H1 (cell line): ENCODE measurements at regions not wholly inside any gene's neighbourhood (a gene's known extent, or its start where the extent isn't known, plus 50 kb on each side); places are given as distances from the start of the nearest gene placed in this dataset.

Experiments
- CTCF ChIA-PET: fragments of 300-600 bp; sonication (Branson Sonifier 250); formaldehyde crosslinking; loops from one replicate; lab custom pipeline; 2021; ENCODE audit not compliant: partially characterized antibody; lab: Charles Lee
- POLR2A ChIA-PET: fragments of 300-600 bp; sonication (Branson Sonifier 250); formaldehyde crosslinking; loops from one replicate; lab custom pipeline; 2021; ENCODE audit warnings: inconsistent platforms; ENCODE audit not compliant: partially characterized antibody; lab: Charles Lee
- DNase-seq, 2 experiments: peaks; one replicate each; pipeline versions ENCODE4 v3.0.0 to v3.0.0-alpha.2; 2010 to 2022; ENCODE audit warnings: low spot score in 2 of 2, low read depth in 1 of 2, mixed read lengths in 1 of 2
- FAIRE-seq: peaks from 2 replicates; lab custom pipeline; 2011; peaks lifted over from hg19 to GRCh38; lab: Jason Lieb, UNC
- H2AFZ ChIP-seq: 2 replicates; pipeline ENCODE4 v1.8.1; 2012; ENCODE audit warnings: low read length, inconsistent platforms
- H2AK5ac ChIP-seq: 2 replicates; pipeline ENCODE4 v1.6.1; 2013; ENCODE audit warnings: low read depth, low read length
- H2BK120ac ChIP-seq: replicated peaks from 2 replicates; pipeline ENCODE3; 2013; ENCODE audit warnings: low read depth, low read length, inconsistent platforms
- H2BK12ac ChIP-seq: 2 replicates; pipeline ENCODE4 v1.6.1; 2013; ENCODE audit warnings: low read depth, low read length
- H2BK15ac ChIP-seq: 2 replicates; pipeline ENCODE4 v1.6.1; 2013; ENCODE audit warnings: low read length
- H2BK20ac ChIP-seq: 2 replicates; pipeline ENCODE4 v1.6.1; 2013; ENCODE audit warnings: low read length
- H2BK5ac ChIP-seq: 2 replicates; pipeline ENCODE4 v1.6.1; 2013; ENCODE audit warnings: low read depth, low read length
- H3K14ac ChIP-seq: 2 replicates; pipeline ENCODE4 v1.6.1; 2013; ENCODE audit warnings: inconsistent platforms; ENCODE audit not compliant: insufficient read length
- H3K18ac ChIP-seq: 2 replicates; pipeline ENCODE4 v1.6.1; 2013; ENCODE audit warnings: low read length; ENCODE audit errors: extremely low read depth
- H3K23ac ChIP-seq: 2 replicates; pipeline ENCODE4 v1.6.1; 2013; ENCODE audit warnings: inconsistent platforms; ENCODE audit not compliant: insufficient read length
- H3K23me2 ChIP-seq: 2 replicates; pipeline ENCODE4 v1.6.1; 2013; ENCODE audit warnings: low read depth, low read length
- H3K27ac ChIP-seq: 2 replicates; pipeline ENCODE4 v1.6.1; 2011; ENCODE audit warnings: low read depth, low read length, inconsistent platforms
- H3K27me3 ChIP-seq, 4 experiments: replicated peaks in 1 of 4; 1 replicate in 1 of 4; 2 replicates in 3 of 4; pipeline versions ENCODE4 v1.6.1 to v1.8.1; 2011 to 2013; ENCODE audit warnings: low read length in 3 of 4, mild to moderate bottlenecking in 3 of 4, inconsistent platforms in 2 of 4, mixed read lengths in 2 of 4, moderate library complexity in 1 of 4; ENCODE audit not compliant: control insufficient read depth in 3 of 4, insufficient read depth in 3 of 4; ENCODE audit errors: extremely low read depth in 1 of 4
- H3K36me3 ChIP-seq, 4 experiments: 2 replicates each; pipeline versions ENCODE4 v1.6.1 to v1.8.1; 2011 to 2013; ENCODE audit warnings: mild to moderate bottlenecking in 4 of 4, low read length in 3 of 4, moderate library complexity in 2 of 4, control low read depth in 1 of 4, inconsistent platforms in 1 of 4; ENCODE audit not compliant: insufficient read depth in 4 of 4, control insufficient read depth in 2 of 4
- H3K4ac ChIP-seq: replicated peaks from 2 replicates; pipeline ENCODE3; 2013; ENCODE audit warnings: low read length, low read depth, mixed read lengths, inconsistent platforms; ENCODE audit not compliant: insufficient read length
- H3K4me1 ChIP-seq, 4 experiments: replicated peaks in 1 of 4; 1 replicate in 1 of 4; 2 replicates in 3 of 4; pipeline versions ENCODE4 v1.6.1 to v1.8.1; 2011 to 2013; ENCODE audit warnings: low read length in 3 of 4, inconsistent platforms in 2 of 4, mixed read lengths in 1 of 4; ENCODE audit not compliant: insufficient read depth in 4 of 4, control insufficient read depth in 3 of 4
- H3K4me2 ChIP-seq, 2 experiments: 2 replicates each; pipeline versions ENCODE4 v1.6.1 to v1.8.1; 2011 to 2013; ENCODE audit warnings: low read depth in 2 of 2, low read length in 2 of 2, control low read depth in 1 of 2, inconsistent platforms in 1 of 2, mild to moderate bottlenecking in 1 of 2; ENCODE audit not compliant: insufficient read depth in 1 of 2
- H3K4me3 ChIP-seq, 4 experiments: fragments of 200-600, 300-600 bp in 1 of 4; sonication (generic), shearing (Covaris generic), sonication (Bioruptor Twin) in 1 of 4; 2 replicates each; pipeline versions ENCODE4 v1.5.1 to v1.8.1; 2011 to 2016; ENCODE audit warnings: low read length in 4 of 4, low read depth in 3 of 4, control low read depth in 2 of 4, inconsistent platforms in 2 of 4, mild to moderate bottlenecking in 2 of 4, mixed read lengths in 1 of 4, moderate library complexity in 1 of 4; ENCODE audit not compliant: insufficient read depth in 2 of 4; ENCODE audit errors: extremely low read depth in 1 of 4
- H3K56ac ChIP-seq: replicated peaks from 2 replicates; pipeline ENCODE3; 2013; ENCODE audit warnings: low read depth, mild to moderate bottlenecking, mixed read lengths, low read length, inconsistent platforms; ENCODE audit not compliant: insufficient read length
- H3K79me1 ChIP-seq: 2 replicates; pipeline ENCODE4 v1.6.1; 2013; ENCODE audit warnings: low read depth, low read length, control low read depth
- H3K79me2 ChIP-seq, 2 experiments: 2 replicates each; pipeline versions ENCODE4 v1.6.1 to v1.8.1; 2012 to 2013; ENCODE audit warnings: low read length in 2 of 2, mild to moderate bottlenecking in 2 of 2, inconsistent platforms in 1 of 2; ENCODE audit not compliant: insufficient read depth in 2 of 2, control insufficient read depth in 1 of 2
- H3K9ac ChIP-seq, 4 experiments: replicated peaks in 1 of 4; 1 replicate in 1 of 4; 2 replicates in 3 of 4; pipeline versions ENCODE4 v1.6.1 to v1.8.1; 2011 to 2013; ENCODE audit warnings: low read depth in 3 of 4, low read length in 3 of 4, control low read depth in 2 of 4, mild to moderate bottlenecking in 2 of 4, moderate library complexity in 2 of 4, inconsistent platforms in 1 of 4; ENCODE audit errors: extremely low read depth in 1 of 4
- H3K9me3 ChIP-seq, 2 experiments: 2 replicates each; pipeline versions ENCODE4 v1.6.1 to v1.8.1; 2012 to 2013; ENCODE audit warnings: mild to moderate bottlenecking in 2 of 2, moderate library complexity in 2 of 2, control low read depth in 1 of 2, inconsistent platforms in 1 of 2, low read depth in 1 of 2, low read length in 1 of 2, mixed read lengths in 1 of 2; ENCODE audit not compliant: insufficient read depth in 2 of 2
- H4K20me1 ChIP-seq, 2 experiments: replicated peaks in 1 of 2; 2 replicates each; pipeline versions ENCODE3 to v1.8.1; 2011 to 2013; ENCODE audit warnings: inconsistent platforms in 2 of 2, low read length in 2 of 2, mild to moderate bottlenecking in 1 of 2; ENCODE audit not compliant: insufficient read depth in 2 of 2, control insufficient read depth in 1 of 2
- H4K5ac ChIP-seq: 2 replicates; pipeline ENCODE4 v1.6.1; 2013; ENCODE audit warnings: low read length, low read depth, mixed read lengths, inconsistent platforms; ENCODE audit not compliant: insufficient read length
- H4K8ac ChIP-seq: 2 replicates; pipeline ENCODE4 v1.8.0; 2013; ENCODE audit warnings: mild to moderate bottlenecking, moderate library complexity, low read length, inconsistent platforms; ENCODE audit not compliant: insufficient read depth; ENCODE audit errors: extremely low read depth
- H4K91ac ChIP-seq: replicated peaks from 2 replicates; pipeline ENCODE3; 2013; ENCODE audit warnings: low read length, mixed read lengths, inconsistent platforms; ENCODE audit not compliant: insufficient read length
- CHD1 ChIP-seq: IDR thresholded peaks from 2 replicates; pipeline ENCODE4 v1.6.1; 2012; ENCODE audit warnings: low read depth, low read length, improper control_type of control experiment
- CHD2 ChIP-seq: IDR thresholded peaks from 2 replicates; pipeline ENCODE4 v1.6.1; 2012; ENCODE audit warnings: low read length, improper control_type of control experiment
- EGR1 ChIP-seq: IDR thresholded peaks from 2 replicates; pipeline ENCODE4 v1.6.1; 2011; ENCODE audit warnings: low read depth, low read length, borderline replicate concordance
- HDAC2 ChIP-seq, 2 experiments: fragments of 300-600 bp in 1 of 2; sonication (generic) in 1 of 2; IDR thresholded peaks; 2 replicates each; pipeline ENCODE4 v1.6.1; 2011 to 2012; ENCODE audit warnings: low read depth in 2 of 2, low read length in 2 of 2, mild to moderate bottlenecking in 2 of 2, moderate library complexity in 2 of 2, borderline replicate concordance in 1 of 2, inconsistent platforms in 1 of 2
- JUN ChIP-seq: IDR thresholded peaks from 2 replicates; pipeline ENCODE4 v1.6.1; 2011; ENCODE audit warnings: low read depth, mild to moderate bottlenecking, improper control_type of control experiment, low read length
- KDM4A ChIP-seq: IDR thresholded peaks from one replicate; pipeline ENCODE4 v1.7.1; 2012; ENCODE audit warnings: low read depth, mild to moderate bottlenecking, moderate library complexity, low read length, inconsistent platforms; ENCODE audit not compliant: severe bottlenecking
- KDM5A ChIP-seq: fragments of 200-600 bp; IDR thresholded peaks from 2 replicates; pipeline ENCODE4 v1.7.1; 2012; ENCODE audit warnings: mild to moderate bottlenecking, low read length, inconsistent platforms, mixed read lengths
- POLR2A ChIP-seq, 2 experiments: IDR thresholded peaks; 1 replicate in 1 of 2; 2 replicates in 1 of 2; pipeline ENCODE4 v1.6.1; 2011; ENCODE audit warnings: low read depth in 2 of 2, low read length in 2 of 2, mild to moderate bottlenecking in 2 of 2; ENCODE audit errors: control extremely low read depth in 1 of 2
- RAD21 ChIP-seq, 2 experiments: IDR thresholded peaks in 1 of 2; conservative IDR thresholded peaks in 1 of 2; 2 replicates each; pipeline ENCODE4 v1.6.1; 2011; ENCODE audit warnings: low read depth in 2 of 2, low read length in 2 of 2, improper control_type of control experiment in 1 of 2, inconsistent platforms in 1 of 2, mild to moderate bottlenecking in 1 of 2, moderate library complexity in 1 of 2
- TCF12 ChIP-seq: IDR thresholded peaks from 2 replicates; pipeline ENCODE4 v1.6.1; 2011; ENCODE audit warnings: low read depth, mild to moderate bottlenecking, low read length
- ZNF274 ChIP-seq: IDR thresholded peaks from 2 replicates; pipeline ENCODE4 v1.7.0; 2012; ENCODE audit warnings: low read length, borderline replicate concordance; ENCODE audit errors: extremely low read depth
- WGBS, 2 experiments: shearing (Covaris generic) in 1 of 2; methylation state at CpG; one replicate each; pipeline versions ENCODE4 v1.1.6 to v1.1.7; 2013 to 2015; ENCODE audit warnings: low lambda C conversion rate in 2 of 2, mixed read lengths in 2 of 2, inconsistent platforms in 1 of 2, low coverage in 1 of 2, missing lambda C conversion rate in 1 of 2; ENCODE audit not compliant: insufficient replicate concordance in 2 of 2, insufficient coverage in 1 of 2, insufficient read length in 1 of 2; ENCODE audit errors: extremely low coverage in 1 of 2, missing lambda C conversion rate in 1 of 2; 5-methylcytosine and 5-hydroxymethylcytosine counted together
- TF ChIP-seq, protein P1 (sequence below): IDR thresholded peaks from 2 replicates; pipeline ENCODE4 v1.6.1; 2012; ENCODE audit warnings: inconsistent platforms

DNA sequence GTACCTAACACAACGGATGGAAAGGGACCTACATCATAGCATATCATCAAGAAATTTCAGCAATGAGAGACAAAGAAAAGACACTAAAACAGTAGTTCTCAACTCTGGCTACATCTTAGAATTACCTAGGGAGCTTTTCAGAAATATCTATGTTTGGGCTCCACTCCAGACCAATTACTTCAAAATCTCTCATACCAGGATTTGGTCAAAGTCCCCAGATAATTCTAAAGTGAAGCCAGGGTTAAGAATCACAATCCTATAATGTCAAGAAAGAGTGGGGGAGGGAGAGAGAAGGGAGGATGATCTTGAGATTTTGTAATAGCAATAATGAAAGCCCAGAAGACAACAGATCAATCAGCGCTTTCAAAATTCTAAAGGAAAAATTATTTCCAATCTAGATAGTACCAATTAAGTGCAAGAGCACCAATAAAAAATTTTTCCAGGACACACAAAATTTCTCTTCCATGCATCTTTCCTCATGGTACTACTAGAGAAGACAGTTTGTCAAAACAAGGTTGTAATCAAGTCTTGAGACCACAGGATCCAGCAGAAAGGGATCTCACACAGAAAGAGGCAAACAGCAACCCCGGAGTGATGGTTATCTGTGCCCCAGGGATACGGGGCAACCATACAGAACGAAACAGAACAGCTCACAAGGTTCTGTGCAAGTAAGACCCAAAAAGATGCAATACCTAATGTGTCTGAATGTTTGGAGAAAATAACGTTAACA is 152.9 kb upstream of the DST start:
- WGBS, 2 experiments, result 77% methylated on average over 6 of the region's 6 CpGs; no CpG with 5 or more reads in 1 of the 2 experiments
- no peak for FAIRE-seq
- POLR2A ChIA-PET, result interaction anchor here (0.6 to 1.3 kb wide), 6 partner anchors 10 to 55 kb away, joined by 3 to 5 read pairs (median 4); no protein-coding TSS in a partner anchor
- TF ChIP-seq CHD1 (no peak), KDM4A (no peak), CHD2 (no peak), KDM5A (no peak), EGR1 (no peak), TCF12 (no peak), ZNF274 (no peak), RAD21 (IDR thresholded peaks at IDR 0.05 in 1 of 2, conservative IDR thresholded peaks at IDR 0.05 in 1 of 2; ENCODE audit: low read depth in 2 of 2, low read length in 2 of 2) (no peak), JUN (no peak), HDAC2 (IDR thresholded peaks at IDR 0.05; ENCODE audit: borderline replicate concordance in 1 of 2, low read depth in 2 of 2, low read length in 2 of 2) (no peak), POLR2A (IDR thresholded peaks at IDR 0.05; ENCODE audit: control extremely low read depth in 1 of 2, low read depth in 2 of 2, low read length in 2 of 2) (no peak)
- TF ChIP-seq, protein P1, sequence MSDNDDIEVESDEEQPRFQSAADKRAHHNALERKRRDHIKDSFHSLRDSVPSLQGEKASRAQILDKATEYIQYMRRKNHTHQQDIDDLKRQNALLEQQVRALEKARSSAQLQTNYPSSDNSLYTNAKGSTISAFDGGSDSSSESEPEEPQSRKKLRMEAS, result no peak

More for the DNA sequence above, 152.9 kb upstream of the DST start:
- Histone ChIP-seq H3K9me3 (no peaks in the 10 kb centered on the region), H3K4me3 (peak overlapping the region in 1 of 4 experiments; percentile 1; a peak in 1 of 8 replicates), H3K4me2 (peak overlapping the region; percentile 22 to 57; a peak in 1 of 4 replicates), H4K5ac (no peak overlapping the region), H4K20me1 (no peaks in the 10 kb centered on the region), H3K36me3 (no peaks in the 10 kb centered on the region), H2BK15ac (no peak overlapping the region; the same call in 1 of the 2 replicates), H2BK120ac (no peak overlapping the region), H3K18ac (no peak overlapping the region), H3K27ac (no peak overlapping the region), H3K4me1 (peaks cover 4 to 28% (median 15%) of the 10 kb centered on the region in 4 experiments; a peak in 6 of 7 replicates), H2BK5ac (peak overlapping the region; percentile 75; the same call in 1 of the 2 replicates), H3K23me2 (no peaks in the 10 kb centered on the region), H4K8ac (no peak overlapping the region), H3K9ac (no peak overlapping the region), H3K27me3 (no peaks in the 10 kb centered on the region), H3K4ac (no peak overlapping the region), H2BK20ac (no peak overlapping the region), H3K79me1 (no peaks in the 10 kb centered on the region; the same call in 1 of the 2 replicates), H3K56ac (no peak overlapping the region), H2AK5ac (no peak overlapping the region; the same call in 1 of the 2 replicates), H2AFZ (no peak overlapping the region), H3K79me2 (peaks cover 0 to 87% of the 10 kb centered on the region in 2 experiments; a peak in 3 of 4 replicates), H4K91ac (no peak overlapping the region), H3K14ac (no peak overlapping the region), H3K23ac (no peak overlapping the region), H2BK12ac (no peak overlapping the region; the same call in 1 of the 2 replicates)
- DNase-seq, result no peak
- CTCF ChIA-PET, result interaction anchor here (1.6 kb wide), 2 partner anchors 46 to 86 kb away, joined by 3 to 4 read pairs; no protein-coding TSS in a partner anchor
